ENCODE measurements at regions not wholly inside any gene's neighbourhood (a gene's known extent, or its start where the extent isn't known, plus 50 kb on each side); places are given as distances from the start of the nearest gene placed in this dataset.
"Not testable (repeated sequence)": the region's sequence is repeated elsewhere in the genome, so short reads cannot be mapped to it uniquely, and the experiment has no call there.

- DNase-seq (ENCODE audit: low read depth) = no peak
Observed at GRCh38 chr4:151459375-151459774, 50.4 kb downstream of the FHIP1A start.

GRCh38 chr4:151460434-151460833, 51.5 kb downstream of the FHIP1A start:
- DNase-seq (ENCODE audit: low read depth) = no peak

GRCh38 chr4:151462554-151462953, 53.6 kb downstream of the FHIP1A start:
- no peak for DNase-seq (ENCODE audit: low read depth)

- no peak for DNase-seq (ENCODE audit: low read depth)
Observed at GRCh38 chr4:151468715-151469696, 60.0 kb downstream of the FHIP1A start.

GRCh38 chr4:151469970-151470369, 61.0 kb downstream of the FHIP1A start:
- no peak for DNase-seq (ENCODE audit: low read depth)

- DNase-seq (ENCODE audit: low read depth) = no peak
Observed at GRCh38 chr4:151471728-151472127, 62.8 kb downstream of the FHIP1A start.

- no peak for DNase-seq (ENCODE audit: low read depth)
Observed at GRCh38 chr4:151472297-151472696, 63.3 kb downstream of the FHIP1A start.

GRCh38 chr4:151472711-151473110, 63.7 kb downstream of the FHIP1A start:
- peak; percentile 31 for DNase-seq (ENCODE audit: low read depth)

- DNase-seq (ENCODE audit: low read depth) = no peak
Observed at GRCh38 chr4:151473521-151474097, 64.6 kb downstream of the FHIP1A start.

- DNase-seq (ENCODE audit: low read depth) = no peak
Observed at GRCh38 chr4:151475035-151475714, 66.2 kb downstream of the FHIP1A start.

GRCh38 chr4:151481813-151482212, 72.8 kb downstream of the FHIP1A start:
- no peak for DNase-seq (ENCODE audit: low read depth)

GRCh38 chr4:151484396-151485102, 75.6 kb downstream of the FHIP1A start:
- peak; percentile 72 for DNase-seq (ENCODE audit: low read depth)

- DNase-seq (ENCODE audit: low read depth) = no peak
Observed at GRCh38 chr4:151485541-151486131, 76.7 kb downstream of the FHIP1A start.

GRCh38 chr4:151486168-151486567, 77.2 kb downstream of the FHIP1A start:
- DNase-seq (ENCODE audit: low read depth) = peak; percentile 6

GRCh38 chr4:151488968-151489367, 80.0 kb downstream of the FHIP1A start:
- no peak for DNase-seq (ENCODE audit: low read depth)

- no peak for DNase-seq (ENCODE audit: low read depth)
Observed at GRCh38 chr4:151489462-151490203, 80.7 kb downstream of the FHIP1A start.

GRCh38 chr4:151495612-151496011, 86.6 kb downstream of the FHIP1A start:
- DNase-seq (ENCODE audit: low read depth) = not testable (repeated sequence)

- not testable (repeated sequence) for DNase-seq (ENCODE audit: low read depth)
Observed at GRCh38 chr4:151511548-151511947, 102.6 kb downstream of the FHIP1A start.

- no peak for DNase-seq (ENCODE audit: low read depth)
Observed at GRCh38 chr4:151517896-151518295, 108.9 kb downstream of the FHIP1A start.

- DNase-seq (ENCODE audit: low read depth) = no peak
Observed at GRCh38 chr4:151518359-151518758, 109.4 kb downstream of the FHIP1A start.

All from fibroblast of gingiva (primary cell).